K562 (cell line): ENCODE measurements at regions not wholly inside any gene's neighbourhood (a gene's known extent, or its start where the extent isn't known, plus 50 kb on each side); places are given as distances from the start of the nearest gene placed in this dataset.

Source experiments
- ATAC-seq: fragments of 200-7000 bp; cut with Tn5 transposase; 3 replicates; pipeline ENCODE4 v1.9.1; 2020; ENCODE audit warnings: moderate library complexity
- BruUV-seq: library from RNA; stranded (reverse); fragments of 400-500 nt; replicated peaks from 2 replicates; lab custom pipeline; 2021; lab: Mats Ljungman, UMichigan
- CTCF ChIA-PET: fragments of 300-600 bp; formaldehyde crosslinking; extraction: SDS; loops from one replicate; lab custom pipeline; 2021; ENCODE audit warnings: low intra/inter-chr PET ratio; lab: Yijun Ruan, JAX
- POLR2A ChIA-PET: fragments of 300-600, 350-650 bp; sonication (Branson Sonifier 250); formaldehyde crosslinking; extraction: SDS; loops from one replicate; lab custom pipeline; 2021; ENCODE audit warnings: antibody characterized with exemption, inconsistent platforms; lab: Yijun Ruan, JAX
- DNase-seq, 4 experiments: peaks; one replicate each; pipeline versions ENCODE4 v3.0.0 to v3.0.0-alpha.2; 2011 to 2018; ENCODE audit warnings: low spot score in 3 of 4, mixed read lengths in 3 of 4; ENCODE audit errors: extremely low read depth in 1 of 4
- FAIRE-seq: peaks from 2 replicates; lab custom pipeline; 2011; peaks lifted over from hg19 to GRCh38; lab: Jason Lieb, UNC
- H2AFZ ChIP-seq: 2 replicates; pipeline ENCODE4 v1.6.0; 2011; ENCODE audit warnings: low read depth, low read length, control low read depth, inconsistent platforms
- H3K27ac ChIP-seq: fragments of 200-600 bp; 3 replicates; pipeline ENCODE4 v1.8.0; 2011; ENCODE audit warnings: low read depth, mild to moderate bottlenecking, control low read depth, inconsistent platforms, low read length, moderate library complexity, mixed read lengths; ENCODE audit errors: extremely low read depth
- H3K27me3 ChIP-seq, 2 experiments: fragments of 300-600 bp in 1 of 2; 2 replicates in 1 of 2; 3 replicates in 1 of 2; pipeline versions ENCODE4 v1.6.0 to v1.8.0; 2011; ENCODE audit warnings: inconsistent platforms in 2 of 2, low read length in 2 of 2, mild to moderate bottlenecking in 1 of 2, mixed read lengths in 1 of 2, moderate library complexity in 1 of 2; ENCODE audit not compliant: control insufficient read depth in 2 of 2, insufficient read depth in 2 of 2
- H3K36me3 ChIP-seq: fragments of 300-600 bp; 3 replicates; pipeline ENCODE4 v1.8.0; 2011; ENCODE audit warnings: mild to moderate bottlenecking, low read length, inconsistent platforms; ENCODE audit not compliant: control insufficient read depth, insufficient read depth
- H3K4me1 ChIP-seq, 2 experiments: fragments of 200-600 bp in 1 of 2; replicated peaks in 1 of 2; 2 replicates in 1 of 2; 3 replicates in 1 of 2; pipeline versions ENCODE4 v1.5.1 to v1.8.0; 2011; ENCODE audit warnings: inconsistent platforms in 2 of 2, low read length in 2 of 2, mild to moderate bottlenecking in 1 of 2, mixed read lengths in 1 of 2, moderate library complexity in 1 of 2; ENCODE audit not compliant: control insufficient read depth in 2 of 2, insufficient read depth in 2 of 2
- H3K4me2 ChIP-seq: 2 replicates; pipeline ENCODE4 v1.6.1; 2011; ENCODE audit warnings: low read length, control low read depth, inconsistent platforms, mixed read lengths; ENCODE audit not compliant: insufficient read depth
- H3K4me3 ChIP-seq: fragments of 200-600 bp; sonication (generic), shearing (Covaris generic); 2 replicates; pipeline ENCODE4 v1.5.1; 2016; ENCODE audit warnings: control low read depth, inconsistent platforms
- H3K79me2 ChIP-seq: fragments of 200-600 bp; 3 replicates; pipeline ENCODE4 v1.8.0; 2011; ENCODE audit warnings: low read length, inconsistent platforms; ENCODE audit not compliant: control insufficient read depth, insufficient read depth
- H3K9ac ChIP-seq, 2 experiments: 2 replicates each; pipeline versions ENCODE4 v1.6.0 to v1.6.1; 2011; ENCODE audit warnings: low read depth in 2 of 2, low read length in 2 of 2, control low read depth in 1 of 2, inconsistent platforms in 1 of 2, mild to moderate bottlenecking in 1 of 2, mixed read lengths in 1 of 2; ENCODE audit not compliant: insufficient read depth in 1 of 2
- H3K9me1 ChIP-seq: one replicate; pipeline ENCODE4 v1.6.0; 2011; ENCODE audit warnings: inconsistent platforms, mild to moderate bottlenecking, low read length, moderate library complexity; ENCODE audit not compliant: control insufficient read depth, insufficient read depth
- H3K9me3 ChIP-seq: replicated peaks from 2 replicates; pipeline ENCODE4 v1.5.1; 2011; ENCODE audit warnings: low read depth, low read length, inconsistent platforms; ENCODE audit not compliant: control insufficient read depth, insufficient read depth
- H4K20me1 ChIP-seq: replicated peaks from 2 replicates; pipeline ENCODE4 v1.6.1; 2011; ENCODE audit warnings: low read length, inconsistent platforms, mixed read lengths; ENCODE audit not compliant: control insufficient read depth, insufficient read depth
- ARID4B ChIP-seq: sonication (generic); formaldehyde crosslinking; IDR thresholded peaks from 2 replicates; pipeline ENCODE4 v1.8.0; 2022; ENCODE audit warnings: mild to moderate bottlenecking, missing genetic modification reagents
- C11orf30 ChIP-seq: fragments of 450-650 bp; IDR thresholded peaks from 2 replicates; pipeline ENCODE4 v1.6.1; 2016; ENCODE audit warnings: low read depth, mild to moderate bottlenecking
- MAFG ChIP-seq: fragments of 450-650 bp; conservative IDR thresholded peaks from 2 replicates; pipeline ENCODE4 v1.6.1; 2016; ENCODE audit warnings: missing genetic modification characterization, missing compliant biosample characterization
- NR2F6 ChIP-seq: fragments of 450-650 bp; formaldehyde crosslinking; IDR thresholded peaks from 2 replicates; pipeline ENCODE4 v1.4.0; 2020; ENCODE audit warnings: mild to moderate bottlenecking
- RFX1 ChIP-seq: fragments of 450-650 bp; IDR thresholded peaks from 2 replicates; pipeline ENCODE4 v1.6.1; 2016; ENCODE audit warnings: mild to moderate bottlenecking, moderate library complexity
- ZNF316 ChIP-seq: fragments of 450-650 bp; IDR thresholded peaks from 2 replicates; pipeline ENCODE4 v1.6.1; 2016
- WGBS: fragments of 100-300 bp; shearing (Covaris generic); methylation state at CpG from one replicate; pipeline ENCODE4 v1.1.6; 2016; ENCODE audit warnings: low coverage, mixed read lengths; ENCODE audit not compliant: insufficient coverage; ENCODE audit errors: missing lambda C conversion rate; 5-methylcytosine and 5-hydroxymethylcytosine counted together
- in situ Hi-C: fragments of 300-500 bp; cut with MboI; formaldehyde crosslinking; loops from 4 replicates; pipeline ENCODE4 v1.15.0; 2018; ENCODE audit warnings: inconsistent platforms, mixed read lengths
- intact Hi-C: fragments of 100-400 bp; cut with micrococcal nuclease; formaldehyde crosslinking; loops from 2 replicates; pipeline ENCODE4 v1.14.2; 2022

- Histone ChIP-seq H3K9ac (no peak overlapping the region), H3K4me1 (no peaks in the 10 kb centered on the region), H3K36me3 (no peaks in the 10 kb centered on the region), H3K4me2 (no peak overlapping the region), H3K4me3 (no peak overlapping the region), H3K9me3 (no peaks in the 10 kb centered on the region), H4K20me1 (no peaks in the 10 kb centered on the region), H3K9me1 (no peaks in the 10 kb centered on the region), H3K79me2 (no peaks in the 10 kb centered on the region), H3K27ac (no peak overlapping the region)
- FAIRE-seq: no peak
- in situ Hi-C loops: no loop called here
- no TSS peak for BruUV-seq
- intact Hi-C loops: no loop called here
- POLR2A ChIA-PET: interaction anchor here (0.6 to 1.4 kb wide), 5 partner anchors 12 to 486 kb away, joined by 3 to 5 read pairs (median 3); no protein-coding TSS in a partner anchor
- DNase-seq: no peak
- WGBS: 2% methylated on average over 22 of the region's 22 CpGs
- ATAC-seq: no peak
- TF ChIP-seq NR2F6 (no peak), ARID4B (CRISPR knock-in tag) (no peak), RFX1 (peak; percentile 64), MAFG (tag) (peak; percentile 75), C11orf30 (peak; percentile 53; the same call in 1 of the 2 replicates), ZNF316 (peak; percentile 50)
- TF ChIP-seq, all 486 proteins: peak for 4
- Histone ChIP-seq H3K27me3 (peaks cover 9 to 38% of the 10 kb centered on the region in 2 experiments; a peak in 4 of 5 replicates), H2AFZ (no peak overlapping the region)
- CTCF ChIA-PET: no interaction called here
These were observed 215.2 kb downstream of the RPS24 start for GRCh38 chr10:78248651-78249464.
